ENCODE measurements at regions not wholly inside any gene's neighbourhood (a gene's known extent, or its start where the extent isn't known, plus 50 kb on each side); places are given as distances from the start of the nearest gene placed in this dataset.

GRCh38 chr14:85824526-85824925 lies 294.6 kb downstream of the FLRT2 start:
- no peak for TF ChIP-seq CTCF (IDR thresholded peaks at IDR 0.05; ENCODE audit: unreplicated experiment)
- no peak overlapping the region for H3K4me3 Mint-ChIP-seq (ENCODE audit: unreplicated experiment)
- no peaks in the 10 kb centered on the region for H3K27me3 Mint-ChIP-seq (ENCODE audit: unreplicated experiment)
- no peaks in the 10 kb centered on the region for H3K9me3 Mint-ChIP-seq (ENCODE audit: unreplicated experiment)
- no peaks in the 10 kb centered on the region for H3K4me1 Mint-ChIP-seq (ENCODE audit: unreplicated experiment)
- no peaks in the 10 kb centered on the region for H3K36me3 Mint-ChIP-seq (ENCODE audit: low read depth, unreplicated experiment)
- DNase-seq (ENCODE audit: low spot score) = no peak
- H3K27ac Mint-ChIP-seq (ENCODE audit: unreplicated experiment) = no peak overlapping the region

- Mint-ChIP-seq H3K9me3 (ENCODE audit: unreplicated experiment) (no peaks in the 10 kb centered on the region), H3K4me1 (ENCODE audit: unreplicated experiment) (no peaks in the 10 kb centered on the region), H3K27me3 (ENCODE audit: unreplicated experiment) (no peaks in the 10 kb centered on the region), H3K27ac (ENCODE audit: unreplicated experiment) (no peak overlapping the region), H3K4me3 (ENCODE audit: unreplicated experiment) (no peak overlapping the region), H3K36me3 (ENCODE audit: low read depth, unreplicated experiment) (no peaks in the 10 kb centered on the region)
- DNase-seq (ENCODE audit: low spot score) = no peak
- TF ChIP-seq CTCF (IDR thresholded peaks at IDR 0.05; ENCODE audit: unreplicated experiment) = no peak
These were observed 292.3 kb downstream of the FLRT2 start for GRCh38 chr14:85822236-85822635.

GRCh38 chr14:85817430-85817829 lies 287.5 kb downstream of the FLRT2 start:
- Mint-ChIP-seq H3K27me3 (ENCODE audit: unreplicated experiment) (no peaks in the 10 kb centered on the region), H3K4me3 (ENCODE audit: unreplicated experiment) (no peak overlapping the region)

GRCh38 chr14:85813040-85813439 lies 283.1 kb downstream of the FLRT2 start:
- Mint-ChIP-seq H3K27me3 (ENCODE audit: unreplicated experiment) (no peaks in the 10 kb centered on the region), H3K4me3 (ENCODE audit: unreplicated experiment) (no peak overlapping the region), H3K36me3 (ENCODE audit: low read depth, unreplicated experiment) (no peaks in the 10 kb centered on the region), H3K9me3 (ENCODE audit: unreplicated experiment) (no peaks in the 10 kb centered on the region), H3K27ac (ENCODE audit: unreplicated experiment) (no peak overlapping the region), H3K4me1 (ENCODE audit: unreplicated experiment) (no peaks in the 10 kb centered on the region)
- no peak for DNase-seq (ENCODE audit: low spot score)
- TF ChIP-seq CTCF (IDR thresholded peaks at IDR 0.05; ENCODE audit: unreplicated experiment) = no peak

More at GRCh38 chr14:85817430-85817829, 287.5 kb downstream of the FLRT2 start:
- no peak for TF ChIP-seq CTCF (IDR thresholded peaks at IDR 0.05; ENCODE audit: unreplicated experiment)
- DNase-seq (ENCODE audit: low spot score) = no peak
- Mint-ChIP-seq H3K4me1 (ENCODE audit: unreplicated experiment) (no peaks in the 10 kb centered on the region), H3K36me3 (ENCODE audit: low read depth, unreplicated experiment) (no peaks in the 10 kb centered on the region), H3K27ac (ENCODE audit: unreplicated experiment) (no peak overlapping the region), H3K9me3 (ENCODE audit: unreplicated experiment) (no peaks in the 10 kb centered on the region)

GRCh38 chr14:85811340-85811739 lies 281.4 kb downstream of the FLRT2 start:
- Mint-ChIP-seq H3K27ac (ENCODE audit: unreplicated experiment) (no peak overlapping the region), H3K4me3 (ENCODE audit: unreplicated experiment) (no peak overlapping the region), H3K4me1 (ENCODE audit: unreplicated experiment) (no peaks in the 10 kb centered on the region), H3K36me3 (ENCODE audit: low read depth, unreplicated experiment) (no peaks in the 10 kb centered on the region), H3K9me3 (ENCODE audit: unreplicated experiment) (no peaks in the 10 kb centered on the region), H3K27me3 (ENCODE audit: unreplicated experiment) (no peaks in the 10 kb centered on the region)
- TF ChIP-seq CTCF (IDR thresholded peaks at IDR 0.05; ENCODE audit: unreplicated experiment) = no peak
- DNase-seq (ENCODE audit: low spot score) = no peak
